IMR-90 (cell line): ENCODE measurements at regions not wholly inside any gene's neighbourhood (a gene's known extent, or its start where the extent isn't known, plus 50 kb on each side); places are given as distances from the start of the nearest gene placed in this dataset.

Experiments used
- ATAC-seq: fragments of 200-7000 bp; cut with Tn5 transposase; 2 replicates; pipeline ENCODE4 v1.9.1; 2020; ENCODE audit warnings: low read depth, mild to moderate bottlenecking, moderate library complexity
- BruUV-seq: library from RNA; stranded (reverse); fragments of 400-500 nt; replicated peaks from 2 replicates; lab custom pipeline; 2021; lab: Mats Ljungman, UMichigan
- CTCF ChIA-PET: fragments of 300-600 bp; formaldehyde crosslinking; extraction: SDS; loops from one replicate; lab custom pipeline; 2021; ENCODE audit warnings: antibody characterized with exemption; lab: Yijun Ruan, JAX
- POLR2A ChIA-PET: fragments of 300-600 bp; sonication (Branson Sonifier 250); formaldehyde crosslinking; loops from one replicate; lab custom pipeline; 2022; ENCODE audit warnings: antibody characterized with exemption; ENCODE audit not compliant: unreplicated experiment; lab: Charles Lee
- DNase-seq: peaks from one replicate; pipeline ENCODE4 v3.0.0; 2013
- H2AFZ ChIP-seq: replicated peaks from 2 replicates; pipeline ENCODE3; 2013; ENCODE audit warnings: low read length, mild to moderate bottlenecking; ENCODE audit not compliant: poor library complexity
- H2AK5ac ChIP-seq: 2 replicates; pipeline ENCODE4 v1.6.1; 2013; ENCODE audit warnings: low read depth, low read length, inconsistent platforms
- H2AK9ac ChIP-seq: replicated peaks from 2 replicates; pipeline ENCODE3; 2013; ENCODE audit warnings: mild to moderate bottlenecking, low read depth, low read length, moderate library complexity; ENCODE audit not compliant: poor library complexity
- H2BK120ac ChIP-seq: 2 replicates; pipeline ENCODE4 v1.6.1; 2013; ENCODE audit warnings: low read depth, low read length, inconsistent platforms
- H2BK15ac ChIP-seq: 3 replicates; pipeline ENCODE4 v1.6.1; 2013; ENCODE audit warnings: low read depth, low read length, inconsistent platforms
- H2BK20ac ChIP-seq: 2 replicates; pipeline ENCODE4 v1.6.1; 2013; ENCODE audit warnings: low read depth, mild to moderate bottlenecking, inconsistent platforms, low read length, moderate library complexity
- H2BK5ac ChIP-seq: 2 replicates; pipeline ENCODE4 v1.6.1; 2013; ENCODE audit warnings: mild to moderate bottlenecking, low read depth, low read length, inconsistent platforms; ENCODE audit not compliant: poor library complexity, severe bottlenecking
- H3K14ac ChIP-seq: replicated peaks from 2 replicates; pipeline ENCODE4 v1.6.1; 2013; ENCODE audit warnings: low read depth, low read length, inconsistent platforms
- H3K18ac ChIP-seq: 2 replicates; pipeline ENCODE4 v1.6.1; 2013; ENCODE audit warnings: low read depth, low read length, control low read depth
- H3K23ac ChIP-seq: 2 replicates; pipeline ENCODE4 v1.6.1; 2013; ENCODE audit warnings: low read depth, low read length, inconsistent platforms
- H3K27ac ChIP-seq: 2 replicates; pipeline ENCODE4 v1.5.1; 2013; ENCODE audit warnings: mild to moderate bottlenecking, control low read depth, low read length; ENCODE audit not compliant: insufficient read depth
- H3K27me3 ChIP-seq: 2 replicates; pipeline ENCODE4 v1.6.1; 2013; ENCODE audit warnings: low read length; ENCODE audit not compliant: control insufficient read depth, insufficient read depth
- H3K36me3 ChIP-seq: 2 replicates; pipeline ENCODE4 v1.6.1; 2013; ENCODE audit warnings: low read length, mixed read lengths; ENCODE audit not compliant: control insufficient read depth, insufficient read depth
- H3K4ac ChIP-seq: 2 replicates; pipeline ENCODE4 v1.6.1; 2013; ENCODE audit warnings: low read depth, low read length, inconsistent platforms
- H3K4me1 ChIP-seq: 2 replicates; pipeline ENCODE4 v1.6.1; 2013; ENCODE audit warnings: low read length, mixed read lengths; ENCODE audit not compliant: control insufficient read depth, insufficient read depth
- H3K4me2 ChIP-seq: 2 replicates; pipeline ENCODE4 v1.6.1; 2013; ENCODE audit warnings: low read depth, mild to moderate bottlenecking, control low read depth, low read length, moderate library complexity
- H3K4me3 ChIP-seq: 2 replicates; pipeline ENCODE4 v1.5.1; 2013; ENCODE audit warnings: low read depth, mild to moderate bottlenecking, control low read depth, low read length, moderate library complexity; ENCODE audit not compliant: insufficient read depth
- H3K56ac ChIP-seq: 2 replicates; pipeline ENCODE4 v1.6.1; 2013; ENCODE audit warnings: low read length, inconsistent platforms; ENCODE audit not compliant: insufficient read depth; ENCODE audit errors: extremely low read depth
- H3K79me1 ChIP-seq, 2 experiments: 2 replicates each; pipeline ENCODE4 v1.6.1; 2013; ENCODE audit warnings: low read length in 2 of 2, inconsistent platforms in 1 of 2, low read depth in 1 of 2
- H3K9ac ChIP-seq: 2 replicates; pipeline ENCODE4 v1.6.1; 2013; ENCODE audit warnings: low read depth, low read length, control low read depth
- H3K9me1 ChIP-seq: 2 replicates; pipeline ENCODE4 v1.6.1; 2013; ENCODE audit warnings: low read length, inconsistent platforms; ENCODE audit not compliant: insufficient read depth
- H3K9me3 ChIP-seq: 2 replicates; pipeline ENCODE4 v1.6.1; 2013; ENCODE audit warnings: low read length; ENCODE audit not compliant: control insufficient read depth, insufficient read depth
- H4K20me1 ChIP-seq: 2 replicates; pipeline ENCODE4 v1.6.1; 2013; ENCODE audit warnings: low read length, inconsistent platforms; ENCODE audit not compliant: insufficient read depth
- H4K5ac ChIP-seq: 2 replicates; pipeline ENCODE4 v1.6.1; 2013; ENCODE audit warnings: mild to moderate bottlenecking, low read depth, low read length, control low read depth
- H4K8ac ChIP-seq, 2 experiments: 2 replicates each; pipeline ENCODE4 v1.6.1; 2013; ENCODE audit warnings: low read depth in 2 of 2, low read length in 2 of 2, control low read depth in 1 of 2, inconsistent platforms in 1 of 2
- H4K91ac ChIP-seq: 2 replicates; pipeline ENCODE4 v1.6.1; 2013; ENCODE audit warnings: low read depth, low read length, inconsistent platforms; ENCODE audit not compliant: insufficient read depth
- CHD1 ChIP-seq: IDR thresholded peaks from 2 replicates; pipeline ENCODE4 v1.6.1; 2012; ENCODE audit warnings: low read depth, low read length, improper control_type of control experiment
- RAD21 ChIP-seq: IDR thresholded peaks from 2 replicates; pipeline ENCODE4 v1.6.1; 2012; ENCODE audit warnings: low read length, improper control_type of control experiment
- USF2 ChIP-seq: fragments of 150-350 bp; IDR thresholded peaks from 2 replicates; pipeline ENCODE4 v1.6.1; 2017; ENCODE audit warnings: mild to moderate bottlenecking, antibody characterized with exemption, low read length, low read depth
- WGBS, 2 experiments: methylation state at CpG; one replicate each; pipeline versions ENCODE4 v1.1.5 to v1.1.7; 2013; ENCODE audit warnings: missing lambda C conversion rate in 2 of 2; ENCODE audit not compliant: insufficient read length in 1 of 2; ENCODE audit errors: extremely low coverage in 2 of 2; 5-methylcytosine and 5-hydroxymethylcytosine counted together
- dilution Hi-C: fragments of 300-500 bp; cut with HindIII; formaldehyde crosslinking; loops from one replicate; pipeline ENCODE4 v1.14.3; 2018; ENCODE audit warnings: low sequenced_read_pairs; ENCODE audit not compliant: unreplicated experiment
- in situ Hi-C: fragments of 300-500 bp; cut with MboI; formaldehyde crosslinking; loops from 3 replicates; pipeline ENCODE4 v1.14.3; 2019; ENCODE audit warnings: low sequenced_read_pairs, inconsistent platforms, mixed read lengths
- intact Hi-C: fragments of 100-400 bp; cut with micrococcal nuclease; formaldehyde crosslinking; loops from 2 replicates; pipeline ENCODE4 v1.10.0; 2022

DNA sequence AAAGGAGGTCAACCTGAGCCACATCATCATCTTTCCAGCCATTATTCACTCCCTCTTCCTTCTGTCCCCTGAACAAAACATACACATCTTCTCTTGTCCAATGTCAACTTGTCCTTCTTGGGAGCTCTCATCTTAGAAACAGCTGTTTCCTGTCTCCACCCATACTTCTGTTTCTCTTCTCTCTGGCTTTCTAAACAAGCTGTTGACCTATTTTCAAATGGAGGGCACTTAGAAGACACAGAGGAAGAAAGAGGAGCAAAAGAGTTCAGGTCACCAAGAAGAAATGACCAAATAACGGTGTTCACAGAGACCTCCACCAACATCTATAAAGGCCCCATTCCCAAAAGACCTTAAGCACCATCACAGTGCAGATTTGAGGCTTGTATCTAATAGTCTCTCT, 355.9 kb upstream of the HNRNPA3 start:
- Histone ChIP-seq H3K56ac (no peak overlapping the region), H3K18ac (no peak overlapping the region), H3K4me1 (no peaks in the 10 kb centered on the region), H2BK15ac (no peak overlapping the region), H4K5ac (no peak overlapping the region), H4K8ac (no peak overlapping the region), H2BK120ac (no peak overlapping the region), H3K4ac (no peak overlapping the region), H3K23ac (no peak overlapping the region), H3K27ac (no peak overlapping the region), H3K9me3 (no peaks in the 10 kb centered on the region), H2BK20ac (no peak overlapping the region), H3K4me2 (no peak overlapping the region), H2AFZ (no peak overlapping the region), H3K9me1 (no peaks in the 10 kb centered on the region), H3K9ac (no peak overlapping the region), H2AK9ac (no peak overlapping the region), H4K20me1 (no peaks in the 10 kb centered on the region), H2BK5ac (no peak overlapping the region), H3K4me3 (no peak overlapping the region), H4K91ac (no peak overlapping the region), H3K14ac (no peak overlapping the region), H3K79me1 (no peaks in the 10 kb centered on the region), H3K27me3 (no peaks in the 10 kb centered on the region), H3K36me3 (no peaks in the 10 kb centered on the region), H2AK5ac (no peak overlapping the region)
- TF ChIP-seq USF2 (no peak), CHD1 (no peak), RAD21 (no peak)
- POLR2A ChIA-PET = no interaction called here
- DNase-seq (no peak), ATAC-seq (no peak)
- intact Hi-C loops = loop anchor here (10.0 kb wide), 1 partner anchor 798 kb away; no protein-coding TSS in a partner anchor
- BruUV-seq = no TSS peak
- no CpG with 5 or more reads among the region's 1 CpG for WGBS, 2 experiments
- in situ Hi-C loops = no loop called here
- dilution Hi-C loops = no loop called here
- CTCF ChIA-PET = no interaction called here
